ENCODE measurements at regions not wholly inside any gene's neighbourhood (a gene's known extent, or its start where the extent isn't known, plus 50 kb on each side); places are given as distances from the start of the nearest gene placed in this dataset.

DNA sequence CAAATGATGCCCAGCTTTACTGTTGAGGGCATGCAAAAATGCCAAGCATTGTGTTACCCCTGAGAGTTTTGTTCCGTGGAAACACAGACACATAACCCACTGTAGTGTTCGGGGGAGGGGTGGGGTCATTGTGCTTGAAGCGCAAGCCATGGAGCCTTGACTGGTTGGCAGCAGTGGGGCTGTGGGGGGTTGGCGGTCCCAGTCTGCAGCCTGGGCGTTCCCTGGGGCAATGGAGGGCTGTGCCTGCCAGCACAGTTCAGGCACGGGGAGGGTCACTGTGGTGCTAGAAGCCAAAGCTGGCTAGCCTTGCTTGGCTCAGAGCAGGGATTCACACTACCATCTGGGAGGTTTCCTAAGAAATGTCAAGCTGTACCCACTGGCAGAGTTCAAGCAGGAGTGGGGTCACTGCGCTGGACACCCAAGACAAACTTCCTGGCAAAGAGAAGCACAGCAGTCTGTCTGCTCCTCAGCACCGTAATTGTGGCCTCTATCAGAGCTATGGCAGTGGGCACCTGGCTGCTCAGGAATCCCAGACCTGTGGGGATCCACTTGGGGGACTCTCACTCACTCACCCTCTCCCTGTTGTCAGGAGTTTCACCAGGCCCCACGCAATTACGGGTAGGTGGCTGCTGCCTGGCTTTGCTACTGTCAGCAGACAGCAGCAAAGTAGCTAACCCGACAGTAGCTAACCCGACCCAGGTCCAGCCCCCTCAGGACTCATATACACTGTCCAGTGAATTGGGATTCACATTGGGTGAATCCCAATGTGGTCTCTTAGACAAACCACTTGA lies 292.4 kb downstream of the ZWINT start:
- Histone ChIP-seq H3K36me3 (ENCODE audit: low read depth, low read length) (no peaks in the 10 kb centered on the region), H3K27me3 (ENCODE audit: low read length) (no peaks in the 10 kb centered on the region), H2AFZ (ENCODE audit: low read length) (no peak overlapping the region), H3K9me2 (replicated peaks; ENCODE audit: low read length) (no peaks in the 10 kb centered on the region), H4K20me1 (ENCODE audit: low read length) (no peaks in the 10 kb centered on the region), H3K79me2 (ENCODE audit: low read length) (no peaks in the 10 kb centered on the region), H3K4me3 (ENCODE audit: low read length) (no peak overlapping the region), H3K27ac (ENCODE audit: low read length) (no peak overlapping the region), H3F3A (ENCODE audit: low read length, unreplicated experiment) (no peaks in the 10 kb centered on the region), H3K4me2 (ENCODE audit: low read length) (no peak overlapping the region), H3K9me3 (ENCODE audit: low read length) (peaks cover 11% of the 10 kb centered on the region), H3K4me1 (ENCODE audit: insufficient read depth, low read length) (no peaks in the 10 kb centered on the region), H3K9ac (ENCODE audit: low read length) (no peak overlapping the region)
- TF ChIP-seq EZH2phosphoT487 (IDR thresholded peaks at IDR 0.05; ENCODE audit: borderline replicate concordance, low read length) (no peak), EZH2 (IDR thresholded peaks at IDR 0.05; ENCODE audit: low read length, unreplicated experiment) (no peak)
- TF ChIP-seq, protein P1, sequence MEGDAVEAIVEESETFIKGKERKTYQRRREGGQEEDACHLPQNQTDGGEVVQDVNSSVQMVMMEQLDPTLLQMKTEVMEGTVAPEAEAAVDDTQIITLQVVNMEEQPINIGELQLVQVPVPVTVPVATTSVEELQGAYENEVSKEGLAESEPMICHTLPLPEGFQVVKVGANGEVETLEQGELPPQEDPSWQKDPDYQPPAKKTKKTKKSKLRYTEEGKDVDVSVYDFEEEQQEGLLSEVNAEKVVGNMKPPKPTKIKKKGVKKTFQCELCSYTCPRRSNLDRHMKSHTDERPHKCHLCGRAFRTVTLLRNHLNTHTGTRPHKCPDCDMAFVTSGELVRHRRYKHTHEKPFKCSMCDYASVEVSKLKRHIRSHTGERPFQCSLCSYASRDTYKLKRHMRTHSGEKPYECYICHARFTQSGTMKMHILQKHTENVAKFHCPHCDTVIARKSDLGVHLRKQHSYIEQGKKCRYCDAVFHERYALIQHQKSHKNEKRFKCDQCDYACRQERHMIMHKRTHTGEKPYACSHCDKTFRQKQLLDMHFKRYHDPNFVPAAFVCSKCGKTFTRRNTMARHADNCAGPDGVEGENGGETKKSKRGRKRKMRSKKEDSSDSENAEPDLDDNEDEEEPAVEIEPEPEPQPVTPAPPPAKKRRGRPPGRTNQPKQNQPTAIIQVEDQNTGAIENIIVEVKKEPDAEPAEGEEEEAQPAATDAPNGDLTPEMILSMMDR (conservative IDR thresholded peaks at IDR 0.05; ENCODE audit: low read depth, low read length) = no peak
- BruUV-seq (replicated peaks) = no TSS peak
- intact Hi-C loops (cut with micrococcal nuclease) = no loop called here
- ChIA-PET POLR2A (ENCODE audit: unreplicated experiment) (no interaction called here), CTCF (no interaction called here)
- DNase-seq (no peak), ATAC-seq (no peak)

DNA sequence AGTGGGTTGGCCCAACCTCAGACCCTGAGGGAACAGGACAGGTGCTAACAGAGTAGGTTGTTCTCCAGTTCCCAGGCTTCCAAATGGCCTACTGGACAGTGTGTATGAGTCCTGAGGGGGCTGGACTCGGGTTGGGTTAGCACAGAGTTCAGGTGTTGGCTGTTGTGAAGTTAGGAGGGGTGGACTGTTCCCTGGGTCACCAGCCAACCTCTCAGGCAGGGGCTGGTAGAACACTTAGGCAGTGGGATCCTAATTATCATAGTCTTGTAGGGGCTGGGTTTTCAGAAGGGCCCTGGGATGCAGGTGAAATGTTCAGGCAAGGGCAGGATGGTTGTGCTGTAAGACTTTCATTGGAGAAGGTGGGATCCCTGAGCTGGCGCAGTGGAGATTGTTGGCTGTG lies 293.0 kb downstream of the ZWINT start:
- Histone ChIP-seq H4K20me1 (ENCODE audit: low read length) (no peaks in the 10 kb centered on the region), H3K79me2 (ENCODE audit: low read length) (no peaks in the 10 kb centered on the region), H3K9ac (ENCODE audit: low read length) (no peak overlapping the region), H3K9me2 (replicated peaks; ENCODE audit: low read length) (no peaks in the 10 kb centered on the region), H3K4me3 (ENCODE audit: low read length) (no peak overlapping the region), H3K36me3 (ENCODE audit: low read depth, low read length) (no peaks in the 10 kb centered on the region), H3K4me2 (ENCODE audit: low read length) (no peak overlapping the region), H3F3A (ENCODE audit: low read length, unreplicated experiment) (no peaks in the 10 kb centered on the region), H3K27me3 (ENCODE audit: low read length) (no peaks in the 10 kb centered on the region), H2AFZ (ENCODE audit: low read length) (no peak overlapping the region), H3K27ac (ENCODE audit: low read length) (no peak overlapping the region), H3K9me3 (ENCODE audit: low read length) (peaks cover 11% of the 10 kb centered on the region), H3K4me1 (ENCODE audit: insufficient read depth, low read length) (no peaks in the 10 kb centered on the region)
- POLR2A ChIA-PET (ENCODE audit: unreplicated experiment) = no interaction called here
- CTCF ChIA-PET = no interaction called here
- DNase-seq (no peak), ATAC-seq (no peak)
- TF ChIP-seq EZH2phosphoT487 (IDR thresholded peaks at IDR 0.05; ENCODE audit: borderline replicate concordance, low read length) (no peak), EZH2 (IDR thresholded peaks at IDR 0.05; ENCODE audit: low read length, unreplicated experiment) (no peak)
- TF ChIP-seq, protein P1 (conservative IDR thresholded peaks at IDR 0.05; ENCODE audit: low read depth, low read length) = no peak
- BruUV-seq (replicated peaks) = no TSS peak
- intact Hi-C loops (cut with micrococcal nuclease) = no loop called here

DNA sequence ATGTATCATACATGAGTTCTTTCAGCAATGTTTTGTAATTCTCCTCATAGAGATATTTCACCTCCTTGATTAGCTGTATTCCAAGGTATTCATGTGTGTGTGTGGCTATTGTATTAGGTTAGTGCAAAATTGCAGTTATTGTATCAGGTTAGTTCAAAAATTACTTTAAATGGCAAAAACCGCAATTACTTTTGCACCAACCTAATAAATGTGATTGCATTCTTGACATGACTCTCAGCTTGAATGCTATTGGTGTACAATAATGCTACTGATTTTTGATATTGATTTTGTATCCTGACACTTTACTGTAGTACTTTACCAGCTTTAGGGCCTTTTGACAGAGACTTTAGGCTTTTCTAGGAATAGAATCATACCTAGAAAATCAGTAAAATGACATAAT lies 297.4 kb downstream of the ZWINT start:
- no peaks in the 10 kb centered on the region for H3K4me1 ChIP-seq (ENCODE audit: insufficient read depth, low read length)
- no peak overlapping the region for H3K27ac ChIP-seq (ENCODE audit: low read length)
- peaks cover 23% of the 10 kb centered on the region for H3K9me3 ChIP-seq (ENCODE audit: low read length)
- no peaks in the 10 kb centered on the region for H3F3A ChIP-seq (ENCODE audit: low read length, unreplicated experiment)
- no peaks in the 10 kb centered on the region for H3K36me3 ChIP-seq (ENCODE audit: low read depth, low read length)
- H3K27me3 ChIP-seq (ENCODE audit: low read length) = no peaks in the 10 kb centered on the region
- TF ChIP-seq EZH2phosphoT487 (IDR thresholded peaks at IDR 0.05; ENCODE audit: borderline replicate concordance, low read length) (no peak), EZH2 (IDR thresholded peaks at IDR 0.05; ENCODE audit: low read length, unreplicated experiment) (no peak)
- TF ChIP-seq, protein P1 (conservative IDR thresholded peaks at IDR 0.05; ENCODE audit: low read depth, low read length) = no peak
- DNase-seq (no peak), ATAC-seq (no peak)
- no peaks in the 10 kb centered on the region for H3K79me2 ChIP-seq (ENCODE audit: low read length)
- intact Hi-C loops (cut with micrococcal nuclease) = no loop called here
- BruUV-seq (replicated peaks) = no TSS peak
- no peak overlapping the region for H3K9ac ChIP-seq (ENCODE audit: low read length)
- H3K9me2 ChIP-seq (replicated peaks; ENCODE audit: low read length) = no peaks in the 10 kb centered on the region
- H3K4me2 ChIP-seq (ENCODE audit: low read length) = no peak overlapping the region
- ChIA-PET CTCF (no interaction called here), POLR2A (ENCODE audit: unreplicated experiment) (no interaction called here)
- no peak overlapping the region for H3K4me3 ChIP-seq (ENCODE audit: low read length)
- no peak overlapping the region for H2AFZ ChIP-seq (ENCODE audit: low read length)
- no peaks in the 10 kb centered on the region for H4K20me1 ChIP-seq (ENCODE audit: low read length)
